Ishikawa (cell line): ENCODE measurements at regions not wholly inside any gene's neighbourhood (a gene's known extent, or its start where the extent isn't known, plus 50 kb on each side); places are given as distances from the start of the nearest gene placed in this dataset.

Experiments
- CEBPB ChIP-seq: IDR thresholded peaks from 2 replicates; pipeline ENCODE4 v1.6.1; 2012
- CREB1 ChIP-seq: IDR thresholded peaks from 2 replicates; pipeline ENCODE4 v1.6.1; 2012; ENCODE audit warnings: low read depth
- EGR1 ChIP-seq: IDR thresholded peaks from 2 replicates; pipeline ENCODE4 v1.6.1; 2012
- FOXM1 ChIP-seq: IDR thresholded peaks from 2 replicates; pipeline ENCODE4 v1.6.1; 2012; ENCODE audit warnings: low read depth, borderline replicate concordance
- MAX ChIP-seq: IDR thresholded peaks from 2 replicates; pipeline ENCODE4 v1.6.1; 2012
- NFIC ChIP-seq: IDR thresholded peaks from 2 replicates; pipeline ENCODE4 v1.6.1; 2012
- RAD21 ChIP-seq: IDR thresholded peaks from 2 replicates; pipeline ENCODE4 v1.6.1; 2012; ENCODE audit warnings: low read depth
- REST ChIP-seq: IDR thresholded peaks from 2 replicates; pipeline ENCODE4 v1.6.1; 2012; ENCODE audit warnings: low read depth, mild to moderate bottlenecking
- TAF1 ChIP-seq: IDR thresholded peaks from 2 replicates; pipeline ENCODE4 v1.6.1; 2012; ENCODE audit warnings: low read depth, mild to moderate bottlenecking
- TCF12 ChIP-seq: IDR thresholded peaks from 2 replicates; pipeline ENCODE4 v1.6.1; 2012; ENCODE audit warnings: low read depth
- TEAD4 ChIP-seq: IDR thresholded peaks from 2 replicates; pipeline ENCODE4 v1.6.1; 2012
- ZBTB7A ChIP-seq: IDR thresholded peaks from 2 replicates; pipeline ENCODE4 v1.6.1; 2012; ENCODE audit warnings: low read depth

GRCh38 chr3:139119331-139120025 is 74.8 kb upstream of the PRR23C start:
- no peak for TF ChIP-seq REST
- no peak for TF ChIP-seq CREB1
- no peak for TF ChIP-seq MAX
- TF ChIP-seq RAD21: no peak
- TF ChIP-seq NFIC: no peak
- TF ChIP-seq EGR1: no peak
- TF ChIP-seq CEBPB: no peak
- TF ChIP-seq FOXM1: no peak
- no peak for TF ChIP-seq TCF12
- no peak for TF ChIP-seq TAF1
- TF ChIP-seq ZBTB7A: no peak
- no peak for TF ChIP-seq TEAD4
